ENCODE measurements at regions not wholly inside any gene's neighbourhood (a gene's known extent, or its start where the extent isn't known, plus 50 kb on each side); places are given as distances from the start of the nearest gene placed in this dataset.
"Not testable (repeated sequence)": the region's sequence is repeated elsewhere in the genome, so short reads cannot be mapped to it uniquely, and the experiment has no call there.

DNA sequence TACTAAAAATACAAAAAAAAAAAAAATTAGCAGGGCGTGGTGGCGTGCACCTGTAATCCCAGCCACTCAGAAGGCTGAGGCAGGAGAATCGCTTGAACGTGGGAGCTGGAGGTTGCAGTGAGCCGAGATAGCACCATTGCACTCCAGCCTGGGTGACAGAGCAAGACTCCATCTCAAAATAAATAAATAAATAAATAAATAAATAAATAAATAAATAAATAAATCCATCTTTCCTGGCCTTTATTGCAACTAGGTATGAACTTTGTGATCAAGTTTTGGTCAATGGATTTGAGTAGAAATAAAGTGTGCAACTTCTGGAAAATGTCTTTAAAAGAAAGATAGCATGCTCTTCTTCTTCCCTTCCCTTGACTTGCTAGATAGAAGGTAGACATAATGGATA is 69.6 kb upstream of the LRFN2 start:
- TF ChIP-seq POLR2A (IDR thresholded peaks at IDR 0.05; ENCODE audit: low read length); PHF8 (IDR thresholded peaks at IDR 0.05; ENCODE audit: borderline replicate concordance, low read depth); JUN (IDR thresholded peaks at IDR 0.05); SREBF2 (IDR thresholded peaks at IDR 0.05); RNF2 (IDR thresholded peaks at IDR 0.05; ENCODE audit: borderline replicate concordance, low read depth); SMC3 (IDR thresholded peaks at IDR 0.05); POLR2AphosphoS2 (conservative IDR thresholded peaks at IDR 0.05; ENCODE audit: low read length); HDAC2 (IDR thresholded peaks at IDR 0.05); CBX8 (IDR thresholded peaks at IDR 0.05): not testable (repeated sequence)
- TF ChIP-seq, protein P1, sequence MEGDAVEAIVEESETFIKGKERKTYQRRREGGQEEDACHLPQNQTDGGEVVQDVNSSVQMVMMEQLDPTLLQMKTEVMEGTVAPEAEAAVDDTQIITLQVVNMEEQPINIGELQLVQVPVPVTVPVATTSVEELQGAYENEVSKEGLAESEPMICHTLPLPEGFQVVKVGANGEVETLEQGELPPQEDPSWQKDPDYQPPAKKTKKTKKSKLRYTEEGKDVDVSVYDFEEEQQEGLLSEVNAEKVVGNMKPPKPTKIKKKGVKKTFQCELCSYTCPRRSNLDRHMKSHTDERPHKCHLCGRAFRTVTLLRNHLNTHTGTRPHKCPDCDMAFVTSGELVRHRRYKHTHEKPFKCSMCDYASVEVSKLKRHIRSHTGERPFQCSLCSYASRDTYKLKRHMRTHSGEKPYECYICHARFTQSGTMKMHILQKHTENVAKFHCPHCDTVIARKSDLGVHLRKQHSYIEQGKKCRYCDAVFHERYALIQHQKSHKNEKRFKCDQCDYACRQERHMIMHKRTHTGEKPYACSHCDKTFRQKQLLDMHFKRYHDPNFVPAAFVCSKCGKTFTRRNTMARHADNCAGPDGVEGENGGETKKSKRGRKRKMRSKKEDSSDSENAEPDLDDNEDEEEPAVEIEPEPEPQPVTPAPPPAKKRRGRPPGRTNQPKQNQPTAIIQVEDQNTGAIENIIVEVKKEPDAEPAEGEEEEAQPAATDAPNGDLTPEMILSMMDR (IDR thresholded peaks at IDR 0.05) = not testable (repeated sequence)
- TF ChIP-seq, protein P2, sequence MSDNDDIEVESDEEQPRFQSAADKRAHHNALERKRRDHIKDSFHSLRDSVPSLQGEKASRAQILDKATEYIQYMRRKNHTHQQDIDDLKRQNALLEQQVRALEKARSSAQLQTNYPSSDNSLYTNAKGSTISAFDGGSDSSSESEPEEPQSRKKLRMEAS (IDR thresholded peaks at IDR 0.05) = not testable (repeated sequence)
